ENCODE measurements at regions not wholly inside any gene's neighbourhood (a gene's known extent, or its start where the extent isn't known, plus 50 kb on each side); places are given as distances from the start of the nearest gene placed in this dataset.

DNA sequence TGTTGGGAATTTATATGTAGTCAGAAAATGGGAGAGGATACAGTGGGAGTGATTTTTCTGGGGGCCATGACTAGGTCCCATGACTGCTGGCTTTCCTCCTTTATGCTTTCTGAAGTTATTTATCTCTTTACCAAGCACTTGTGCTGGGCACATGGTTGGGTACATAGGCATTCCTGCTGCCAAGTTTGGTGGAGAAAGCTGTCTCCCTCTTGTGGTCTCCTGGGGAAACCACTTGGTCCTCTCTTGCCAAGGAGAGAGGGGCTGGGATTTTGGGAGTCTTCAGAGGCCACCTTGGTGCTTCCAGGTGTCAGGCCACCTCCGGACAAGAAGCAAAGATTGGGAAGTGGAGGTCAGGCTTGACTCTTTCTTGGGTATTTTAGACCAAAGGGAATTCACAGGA is 120.2 kb upstream of the KCNE2 start:
- Histone ChIP-seq H3K9me2 (replicated peaks; ENCODE audit: insufficient read depth) (no peaks in the 10 kb centered on the region), H2AFZ (no peak overlapping the region), H3K79me2 (no peaks in the 10 kb centered on the region), H3K4me1 (ENCODE audit: insufficient read depth) (no peaks in the 10 kb centered on the region), H3K27ac (no peak overlapping the region), H3K4me3 (no peak overlapping the region), H3K27me3 (no peaks in the 10 kb centered on the region), H4K20me1 (ENCODE audit: insufficient read depth, poor library complexity, severe bottlenecking) (no peaks in the 10 kb centered on the region), H3K36me3 (replicated peaks; ENCODE audit: insufficient read depth, low read depth) (no peaks in the 10 kb centered on the region), H3K4me2 (no peak overlapping the region), H3K9me3 (ENCODE audit: low read depth) (no peaks in the 10 kb centered on the region)
- 89% methylated on average over 1 of the region's 1 CpG for WGBS (ENCODE audit: low lambda C conversion rate, missing lambda C conversion rate)
- no peak for TF ChIP-seq EZH2 (IDR thresholded peaks at IDR 0.05; ENCODE audit: borderline replicate concordance)
- TF ChIP-seq, protein P1, sequence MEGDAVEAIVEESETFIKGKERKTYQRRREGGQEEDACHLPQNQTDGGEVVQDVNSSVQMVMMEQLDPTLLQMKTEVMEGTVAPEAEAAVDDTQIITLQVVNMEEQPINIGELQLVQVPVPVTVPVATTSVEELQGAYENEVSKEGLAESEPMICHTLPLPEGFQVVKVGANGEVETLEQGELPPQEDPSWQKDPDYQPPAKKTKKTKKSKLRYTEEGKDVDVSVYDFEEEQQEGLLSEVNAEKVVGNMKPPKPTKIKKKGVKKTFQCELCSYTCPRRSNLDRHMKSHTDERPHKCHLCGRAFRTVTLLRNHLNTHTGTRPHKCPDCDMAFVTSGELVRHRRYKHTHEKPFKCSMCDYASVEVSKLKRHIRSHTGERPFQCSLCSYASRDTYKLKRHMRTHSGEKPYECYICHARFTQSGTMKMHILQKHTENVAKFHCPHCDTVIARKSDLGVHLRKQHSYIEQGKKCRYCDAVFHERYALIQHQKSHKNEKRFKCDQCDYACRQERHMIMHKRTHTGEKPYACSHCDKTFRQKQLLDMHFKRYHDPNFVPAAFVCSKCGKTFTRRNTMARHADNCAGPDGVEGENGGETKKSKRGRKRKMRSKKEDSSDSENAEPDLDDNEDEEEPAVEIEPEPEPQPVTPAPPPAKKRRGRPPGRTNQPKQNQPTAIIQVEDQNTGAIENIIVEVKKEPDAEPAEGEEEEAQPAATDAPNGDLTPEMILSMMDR (IDR thresholded peaks at IDR 0.05; ENCODE audit: poor library complexity), result peak; percentile 29
- DNase-seq (ENCODE audit: low spot score), result no peak

DNA sequence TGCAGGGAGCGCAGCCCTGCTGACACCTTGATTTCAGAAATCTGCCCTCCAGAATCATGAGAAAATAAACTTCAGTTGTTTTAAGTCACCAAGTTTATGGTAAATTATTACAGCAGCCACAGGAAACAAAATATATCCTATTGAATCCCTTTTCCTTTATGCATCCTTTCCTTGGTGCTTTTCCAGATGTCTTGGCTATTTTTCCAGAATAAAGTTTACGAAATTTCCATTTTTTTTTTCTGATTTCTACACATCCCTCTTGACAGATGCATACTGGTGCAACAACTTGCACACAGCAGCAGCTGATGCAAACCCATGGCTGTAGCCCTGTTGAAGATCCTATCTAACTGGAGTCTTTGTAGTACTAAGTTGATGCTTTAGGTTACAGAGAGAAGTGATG is 111.1 kb upstream of the KCNE2 start:
- Histone ChIP-seq H3K4me1 (ENCODE audit: insufficient read depth) (no peaks in the 10 kb centered on the region), H3K27me3 (no peaks in the 10 kb centered on the region), H2AFZ (no peak overlapping the region), H3K27ac (no peak overlapping the region), H3K79me2 (no peaks in the 10 kb centered on the region), H3K9me2 (replicated peaks; ENCODE audit: insufficient read depth) (no peaks in the 10 kb centered on the region), H3K4me3 (no peak overlapping the region), H3K36me3 (replicated peaks; ENCODE audit: insufficient read depth, low read depth) (no peaks in the 10 kb centered on the region), H3K4me2 (no peak overlapping the region), H3K9me3 (ENCODE audit: low read depth) (peaks cover 5% of the 10 kb centered on the region), H4K20me1 (ENCODE audit: insufficient read depth, poor library complexity, severe bottlenecking) (no peaks in the 10 kb centered on the region)
- WGBS (ENCODE audit: low lambda C conversion rate, missing lambda C conversion rate), result 91% methylated on average over 2 of the region's 2 CpGs
- DNase-seq (ENCODE audit: low spot score), result no peak
- TF ChIP-seq EZH2 (IDR thresholded peaks at IDR 0.05; ENCODE audit: borderline replicate concordance) (no peak), EZH2phosphoT487 (IDR thresholded peaks at IDR 0.05; ENCODE audit: low read depth, severe bottlenecking, unreplicated experiment) (no peak)
- TF ChIP-seq, protein P1 (IDR thresholded peaks at IDR 0.05; ENCODE audit: poor library complexity), result no peak

DNA sequence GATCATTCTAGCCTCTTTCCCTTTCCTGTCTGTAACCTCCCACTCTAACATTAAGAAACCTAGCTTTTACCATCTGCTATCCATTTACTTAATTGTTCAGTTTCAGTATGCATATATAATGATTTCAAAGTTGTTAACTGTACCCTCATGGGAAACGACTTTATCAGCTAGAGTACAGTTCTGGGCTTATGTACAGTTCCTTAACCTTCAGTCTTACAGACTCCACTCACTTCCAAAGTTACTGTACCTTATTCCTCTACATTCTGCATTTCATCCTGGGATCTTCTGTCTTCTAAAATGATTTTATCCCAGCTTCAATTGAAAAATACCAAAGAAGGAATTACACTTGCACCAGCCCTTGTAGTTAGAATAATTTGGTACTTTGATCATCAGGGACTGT is 108.7 kb upstream of the KCNE2 start:
- peaks cover 5% of the 10 kb centered on the region for H3K9me3 ChIP-seq (ENCODE audit: low read depth)
- H3K27ac ChIP-seq, result no peak overlapping the region
- no peak overlapping the region for H3K4me2 ChIP-seq
- H2AFZ ChIP-seq, result no peak overlapping the region
- no peak overlapping the region for H3K4me3 ChIP-seq
- H3K36me3 ChIP-seq (replicated peaks; ENCODE audit: insufficient read depth, low read depth), result no peaks in the 10 kb centered on the region
- no peaks in the 10 kb centered on the region for H3K4me1 ChIP-seq (ENCODE audit: insufficient read depth)
- TF ChIP-seq, protein P1 (IDR thresholded peaks at IDR 0.05; ENCODE audit: poor library complexity), result no peak
- TF ChIP-seq EZH2phosphoT487 (IDR thresholded peaks at IDR 0.05; ENCODE audit: low read depth, severe bottlenecking, unreplicated experiment), result no peak
- TF ChIP-seq EZH2 (IDR thresholded peaks at IDR 0.05; ENCODE audit: borderline replicate concordance), result no peak
- WGBS (ENCODE audit: low lambda C conversion rate, missing lambda C conversion rate), result 88% methylated on average over 1 of the region's 1 CpG
- no peaks in the 10 kb centered on the region for H3K79me2 ChIP-seq
- no peaks in the 10 kb centered on the region for H4K20me1 ChIP-seq (ENCODE audit: insufficient read depth, poor library complexity, severe bottlenecking)
- H3K9me2 ChIP-seq (replicated peaks; ENCODE audit: insufficient read depth), result no peaks in the 10 kb centered on the region
- no peak for DNase-seq (ENCODE audit: low spot score)
- H3K27me3 ChIP-seq, result no peaks in the 10 kb centered on the region

Data from hepatocyte (in vitro differentiated cells).